NCI-H2196 (cell line): ENCODE measurements at regions not wholly inside any gene's neighbourhood (a gene's known extent, or its start where the extent isn't known, plus 50 kb on each side); places are given as distances from the start of the nearest gene placed in this dataset.
"Not testable (repeated sequence)": the region's sequence is repeated elsewhere in the genome, so short reads cannot be mapped to it uniquely, and the experiment has no call there.

ENCODE experiments used
- DNase-seq: peaks from one replicate; lab custom pipeline; 2025; ENCODE audit not compliant: unreplicated experiment; lab: John Stamatoyannopoulos, UW

GRCh38 chr12:73002504-73002903 is 730.3 kb downstream of the TRHDE start:
- DNase-seq = not testable (repeated sequence)

DNA sequence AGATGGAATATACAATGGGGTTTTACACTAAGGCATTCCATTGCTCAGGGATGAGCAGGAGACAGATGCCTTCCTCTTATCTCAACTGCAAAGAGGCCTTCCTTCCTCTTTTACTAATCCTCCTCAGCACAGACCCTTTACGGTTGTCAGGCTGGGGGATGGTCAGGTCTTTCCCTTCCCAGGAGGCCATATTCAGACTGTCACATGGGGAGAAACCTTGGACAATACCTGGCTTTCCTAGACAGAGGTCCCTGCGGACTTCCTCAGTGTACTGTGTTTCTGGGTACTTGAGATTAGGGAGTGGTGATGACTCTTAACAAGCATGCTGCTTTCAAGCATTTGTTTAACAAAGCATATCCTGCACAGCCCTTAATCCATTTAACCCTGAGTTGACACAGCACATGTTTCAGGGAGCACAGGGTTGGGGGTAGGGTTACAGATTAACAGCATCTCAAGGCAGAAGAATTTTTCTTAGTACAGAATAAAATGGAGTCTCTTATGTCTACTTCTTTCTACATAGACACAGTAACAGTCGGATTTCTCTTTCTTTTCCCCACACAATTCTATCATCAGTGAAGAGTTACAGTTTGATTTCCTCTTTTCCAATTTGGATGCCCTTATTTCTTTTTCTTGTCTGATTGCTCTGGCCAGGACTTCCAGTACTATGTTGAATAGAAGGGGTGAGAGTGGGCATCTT is 737.1 kb downstream of the TRHDE start:
- not testable (repeated sequence) for DNase-seq

- DNase-seq = no peak
These were observed 745.8 kb downstream of the TRHDE start for GRCh38 chr12:73017981-73018380.

- DNase-seq = no peak
These were observed 781.7 kb downstream of the TRHDE start for GRCh38 chr12:73053893-73054292.

DNA sequence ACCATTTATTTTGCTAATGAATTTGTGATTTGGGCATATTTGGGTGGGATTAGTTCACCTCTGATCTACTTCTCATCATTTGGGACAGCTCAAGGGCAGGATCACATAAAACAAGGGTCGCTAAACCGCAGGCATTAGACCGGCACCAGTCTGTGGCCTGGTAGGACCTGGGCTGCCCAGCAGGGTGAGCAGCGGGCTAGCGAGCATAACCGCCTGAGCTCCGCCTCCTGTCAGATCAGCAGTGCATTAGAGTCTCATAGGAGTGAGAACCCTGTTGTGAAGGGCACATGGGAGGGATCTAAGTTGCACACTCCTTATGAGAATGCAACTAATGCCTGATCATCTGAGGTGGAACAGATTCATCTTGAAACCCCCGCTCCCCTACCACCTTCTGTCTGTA is 785.3 kb downstream of the TRHDE start:
- no peak for DNase-seq

- no peak for DNase-seq
These were observed 793.7 kb downstream of the TRHDE start for GRCh38 chr12:73065913-73066312.

DNA sequence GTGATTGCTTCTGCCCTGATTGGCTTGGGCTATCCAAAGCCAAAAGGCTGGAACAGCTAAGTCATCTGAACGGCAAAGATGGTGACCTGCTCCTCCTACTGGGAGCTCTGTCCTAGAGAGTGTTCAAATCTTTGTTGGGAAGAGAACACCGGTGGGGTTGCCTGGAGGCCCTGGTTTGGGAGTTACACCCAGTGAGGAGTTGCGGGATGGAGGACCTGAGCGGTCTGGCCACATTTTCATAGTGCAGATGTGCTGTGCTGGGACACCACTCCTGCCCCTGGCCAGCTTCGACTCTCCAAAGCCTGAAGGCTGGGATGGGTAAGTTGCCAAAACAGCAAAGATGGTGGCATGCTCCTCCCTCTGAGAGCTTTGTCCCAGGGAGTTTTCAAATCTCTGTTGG is 795.4 kb downstream of the TRHDE start:
- no peak for DNase-seq

DNA sequence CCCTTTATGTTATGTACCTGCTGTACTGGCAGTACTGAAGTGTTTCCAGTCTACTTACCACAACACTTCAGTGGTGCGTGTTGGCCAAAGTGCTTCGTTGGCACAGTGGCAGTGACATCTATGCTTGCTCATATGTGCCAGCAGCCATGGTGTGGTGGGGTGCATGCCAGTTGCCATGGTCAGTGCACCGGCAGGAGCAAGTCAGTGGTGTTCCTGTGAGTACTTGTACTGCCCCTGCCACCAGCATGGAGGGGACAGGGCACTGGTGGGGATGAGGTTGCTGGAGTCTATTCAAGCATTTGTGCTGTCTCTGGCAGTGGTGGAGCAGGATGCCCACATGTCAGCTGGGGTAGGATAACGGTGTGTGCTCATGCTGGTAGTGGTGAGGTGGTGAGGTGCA is 800.0 kb downstream of the TRHDE start:
- DNase-seq = no peak

DNA sequence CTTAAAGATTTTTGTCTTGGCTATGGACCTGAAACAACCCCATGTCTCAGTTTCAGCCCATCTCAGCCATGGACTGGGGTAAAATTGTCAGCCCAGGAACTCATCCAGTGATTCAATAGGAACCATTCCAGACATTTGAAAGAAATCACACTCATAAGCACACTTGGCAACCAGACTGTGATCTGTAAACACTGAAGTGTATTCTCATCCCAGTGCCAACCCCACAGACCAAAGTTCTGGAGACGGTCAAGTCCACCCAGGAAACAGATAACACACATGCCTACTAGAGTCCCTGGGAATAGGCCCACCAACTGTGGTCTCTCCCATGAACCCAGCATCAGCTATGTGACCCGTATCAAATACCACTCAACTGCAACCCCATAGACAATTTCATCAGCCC is 804.6 kb downstream of the TRHDE start:
- no peak for DNase-seq

DNA sequence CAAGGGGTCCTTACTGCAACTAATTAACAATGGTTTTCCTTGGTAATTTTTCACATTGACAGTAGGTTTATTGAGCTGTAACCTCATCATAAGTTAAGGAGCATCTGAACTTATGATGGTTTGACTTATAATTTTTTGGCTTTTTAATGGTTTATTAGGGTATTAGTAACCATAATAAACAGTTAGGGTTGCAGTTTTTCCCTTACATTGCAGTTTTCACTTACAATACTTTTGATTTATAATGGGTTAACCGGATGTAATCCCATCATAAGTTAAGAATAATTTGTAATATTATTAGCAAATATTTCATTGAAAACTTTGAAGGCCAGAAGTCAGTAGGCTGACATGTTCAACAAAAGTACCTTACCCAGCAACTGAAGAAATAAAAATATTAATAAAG is 811.6 kb downstream of the TRHDE start:
- DNase-seq = no peak

DNA sequence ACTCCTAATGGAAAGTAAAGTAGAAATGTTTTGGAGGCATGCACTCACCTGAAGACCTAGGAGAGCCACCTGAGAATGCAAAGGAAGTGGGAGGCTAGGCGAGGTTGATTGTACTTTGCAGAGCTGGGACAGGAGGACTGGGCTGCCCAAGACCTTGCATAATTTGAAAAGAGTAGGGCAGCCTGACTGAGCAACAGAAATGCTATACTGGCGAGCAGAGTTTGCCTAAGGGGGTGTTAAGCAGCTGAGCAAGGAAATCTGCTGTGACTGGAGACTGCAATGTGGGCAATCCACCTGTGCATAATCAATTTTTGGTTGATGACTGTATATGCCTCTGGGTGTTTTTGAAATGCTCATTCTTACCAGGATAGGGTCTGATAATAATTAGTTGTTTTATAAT is 834.1 kb downstream of the TRHDE start:
- no peak for DNase-seq

GRCh38 chr12:73106896-73107295 is 834.7 kb downstream of the TRHDE start:
- DNase-seq = no peak

- DNase-seq = no peak
These were observed 838.6 kb downstream of the TRHDE start for GRCh38 chr12:73110816-73111215.

DNA sequence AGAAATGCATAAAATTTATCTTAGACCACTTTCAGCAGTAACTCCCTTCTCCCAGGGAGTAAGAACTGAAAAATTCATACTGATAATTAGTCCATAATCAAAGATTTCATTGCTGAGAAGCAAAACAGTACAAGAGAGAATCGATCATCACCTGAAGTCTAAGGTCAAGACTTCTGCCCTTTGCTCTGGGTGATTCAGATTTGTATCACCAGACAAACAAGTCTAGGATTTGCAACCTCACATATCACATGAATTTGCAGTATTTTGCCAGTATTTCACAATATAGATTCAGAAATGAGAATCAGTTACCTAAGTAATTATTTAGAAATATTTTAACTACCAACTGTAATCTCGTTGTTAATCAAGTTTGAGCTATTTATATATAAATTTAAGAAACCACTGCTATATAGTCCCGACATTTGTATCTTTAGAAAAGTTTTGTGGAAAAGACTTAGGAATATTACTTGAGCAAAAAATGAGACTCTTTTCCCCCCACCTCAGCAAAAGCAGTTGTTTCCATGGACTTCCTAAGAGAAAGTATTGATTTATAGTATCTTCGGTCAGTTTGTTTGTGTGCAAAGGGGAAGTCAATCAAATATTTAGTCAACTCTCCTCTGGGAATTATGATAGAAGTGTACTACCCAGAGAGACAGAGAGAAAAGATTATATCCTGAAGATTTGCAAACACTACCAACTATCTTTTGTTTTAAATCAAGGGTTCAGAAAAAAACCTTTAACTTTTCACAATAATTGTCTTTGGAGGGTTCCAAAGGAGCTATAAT is 840.1 kb downstream of the TRHDE start:
- DNase-seq = no peak

- no peak for DNase-seq
These were observed 852.3 kb downstream of the TRHDE start for GRCh38 chr12:73124480-73124879.

- DNase-seq = no peak
These were observed 853.0 kb downstream of the TRHDE start for GRCh38 chr12:73125148-73125547.

- no peak for DNase-seq
These were observed 864.2 kb downstream of the TRHDE start for GRCh38 chr12:73136386-73136785.

GRCh38 chr12:73139642-73140041 is 867.5 kb downstream of the TRHDE start:
- not testable (repeated sequence) for DNase-seq

DNA sequence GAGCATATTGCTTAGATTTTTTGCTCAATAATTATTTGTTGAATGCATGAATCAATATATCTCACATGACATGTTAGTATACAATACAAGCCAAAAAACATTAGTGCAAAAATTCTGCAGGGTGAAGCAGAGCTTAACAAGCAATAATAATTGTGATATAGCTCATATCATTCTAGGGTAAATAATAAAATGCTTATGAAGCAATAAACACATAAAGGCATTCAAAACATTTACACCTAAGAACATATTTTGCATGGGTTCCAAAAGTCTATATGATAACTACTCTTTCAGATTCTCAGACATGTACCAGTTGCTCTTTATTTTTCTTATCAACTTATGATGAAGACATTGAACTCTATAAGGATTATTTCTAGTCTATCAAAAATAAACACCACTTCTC is 886.2 kb downstream of the TRHDE start:
- DNase-seq = no peak

DNA sequence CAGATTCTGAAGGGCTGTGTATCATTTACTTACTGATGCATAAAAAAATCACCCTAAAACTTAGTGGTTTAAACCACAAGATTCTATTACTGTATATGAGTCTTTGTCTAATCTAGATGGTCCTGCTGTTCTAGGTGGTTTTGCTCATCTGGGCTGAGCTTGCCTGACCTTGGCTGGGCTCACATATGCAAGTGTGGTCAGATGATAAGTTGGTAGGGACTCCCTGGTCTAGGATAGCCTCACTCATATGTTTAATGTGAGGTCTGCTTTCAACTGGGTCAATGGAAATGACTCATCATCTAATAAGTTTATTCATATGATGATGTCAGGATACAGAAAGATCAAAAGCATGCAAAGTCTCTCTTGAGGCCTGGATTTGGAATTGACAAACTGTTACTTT is 887.8 kb downstream of the TRHDE start:
- DNase-seq = no peak

- no peak for DNase-seq
These were observed 889.8 kb downstream of the TRHDE start for GRCh38 chr12:73161970-73162369.

DNA sequence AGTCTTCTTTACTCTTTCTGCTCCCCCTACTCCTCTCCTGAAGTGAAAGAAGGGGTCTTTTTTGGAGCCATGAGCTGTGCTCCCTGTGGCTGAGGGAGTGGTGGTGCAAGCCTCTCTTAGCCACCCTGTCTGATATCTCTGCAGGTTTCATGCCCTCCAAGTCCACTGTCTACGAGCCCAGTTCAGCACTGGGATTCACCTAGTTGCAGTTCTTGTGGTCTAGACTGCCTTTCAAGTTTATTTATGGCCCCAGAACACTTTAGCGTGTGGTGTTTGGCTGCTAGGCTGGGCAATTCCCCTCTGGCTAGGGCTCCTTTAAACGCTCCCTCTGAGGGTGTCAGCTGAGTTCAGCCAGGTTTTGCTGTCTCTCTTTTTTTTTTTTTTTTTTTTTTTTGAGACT is 908.6 kb downstream of the TRHDE start:
- DNase-seq = no peak

- DNase-seq = no peak
These were observed 909.1 kb downstream of the TRHDE start for GRCh38 chr12:73181244-73181643.
